GM23338 (cell line): ENCODE measurements at regions not wholly inside any gene's neighbourhood (a gene's known extent, or its start where the extent isn't known, plus 50 kb on each side); places are given as distances from the start of the nearest gene placed in this dataset.

ENCODE experiments used
- ATAC-seq: fragments of 200-7000 bp; cut with Tn5 transposase; 3 replicates; pipeline ENCODE4 v1.9.1; 2020
- DNase-seq: peaks from one replicate; pipeline ENCODE4 v3.0.0-alpha.2; 2015; ENCODE audit warnings: low spot score
- H2AFZ ChIP-seq: fragments of 200-600 bp; sonication (generic); 2 replicates; pipeline ENCODE4 v1.8.0; 2016; ENCODE audit warnings: antibody characterized with exemption, mild to moderate bottlenecking, moderate library complexity
- H3F3A ChIP-seq: fragments of 200-600 bp; sonication (generic); replicated peaks from 2 replicates; pipeline ENCODE4 v1.8.0; 2017; ENCODE audit warnings: antibody characterized with exemption, mixed run types, low read depth
- H3K27ac ChIP-seq: fragments of 200-600 bp; sonication (generic); 2 replicates; pipeline ENCODE4 v1.6.1; 2016; ENCODE audit warnings: low read depth
- H3K27me3 ChIP-seq: fragments of 200-600 bp; sonication (generic); 2 replicates; pipeline ENCODE4 v1.8.0; 2016; ENCODE audit warnings: mild to moderate bottlenecking, mixed run types, moderate library complexity; ENCODE audit not compliant: insufficient read depth
- H3K36me3 ChIP-seq: fragments of 200-600 bp; sonication (generic); 2 replicates; pipeline ENCODE4 v1.8.0; 2016; ENCODE audit warnings: mild to moderate bottlenecking; ENCODE audit not compliant: insufficient read depth
- H3K4me1 ChIP-seq: fragments of 200-600 bp; sonication (generic); 2 replicates; pipeline ENCODE4 v1.8.0; 2016; ENCODE audit warnings: mild to moderate bottlenecking, moderate library complexity; ENCODE audit not compliant: insufficient read depth
- H3K4me2 ChIP-seq: fragments of 200-600 bp; sonication (generic); 2 replicates; pipeline ENCODE4 v1.7.1; 2017; ENCODE audit warnings: mixed run types
- H3K4me3 ChIP-seq: fragments of 200-600 bp; sonication (generic); 2 replicates; pipeline ENCODE4 v1.6.1; 2016; ENCODE audit warnings: mixed run types
- H3K79me2 ChIP-seq: fragments of 200-600 bp; sonication (generic); replicated peaks from 2 replicates; pipeline ENCODE4 v1.8.0; 2017; ENCODE audit warnings: mild to moderate bottlenecking; ENCODE audit not compliant: insufficient read depth
- H3K9me2 ChIP-seq: fragments of 200-600 bp; sonication (generic); 2 replicates; pipeline ENCODE4 v1.8.0; 2017; ENCODE audit not compliant: insufficient read depth
- H4K20me1 ChIP-seq: fragments of 200-600 bp; sonication (generic); replicated peaks from 2 replicates; pipeline ENCODE4 v1.8.0; 2017; ENCODE audit warnings: mild to moderate bottlenecking; ENCODE audit not compliant: insufficient read depth
- H3K27ac Mint-ChIP-seq: 2 replicates; pipeline ENCODE4 v1.8.0; 2020; ENCODE audit warnings: inconsistent platforms, mild to moderate bottlenecking, moderate library complexity, mixed read lengths
- H3K27me3 Mint-ChIP-seq: 3 replicates; pipeline ENCODE4 v1.8.0; 2022; ENCODE audit warnings: low read depth, mild to moderate bottlenecking, moderate library complexity, mixed read lengths, inconsistent platforms; ENCODE audit not compliant: insufficient read depth, poor library complexity
- H3K36me3 Mint-ChIP-seq: 3 replicates; pipeline ENCODE4 v1.8.0; 2021; ENCODE audit warnings: low read depth, mild to moderate bottlenecking, inconsistent platforms, moderate library complexity, mixed read lengths
- H3K4me1 Mint-ChIP-seq: 3 replicates; pipeline ENCODE4 v1.8.0; 2020; ENCODE audit warnings: mild to moderate bottlenecking, inconsistent platforms, mixed read lengths
- H3K4me3 Mint-ChIP-seq: 3 replicates; pipeline ENCODE4 v1.8.0; 2021; ENCODE audit warnings: moderate library complexity, mild to moderate bottlenecking, inconsistent platforms, mixed read lengths
- H3K9me3 Mint-ChIP-seq: 3 replicates; pipeline ENCODE4 v1.8.0; 2020; ENCODE audit warnings: moderate library complexity, mild to moderate bottlenecking, inconsistent platforms, mixed read lengths
- CREB1 ChIP-seq: fragments of 250-450 bp; sonication (Bioruptor Pico); IDR thresholded peaks from 2 replicates; pipeline ENCODE4 v1.5.0; 2020; ENCODE audit warnings: low read depth, mild to moderate bottlenecking, moderate library complexity
- EZH2 ChIP-seq: fragments of 200-600 bp; sonication (generic); IDR thresholded peaks from one replicate; pipeline ENCODE4 v1.8.0; 2017; ENCODE audit warnings: antibody characterized with exemption, mild to moderate bottlenecking, low read depth; ENCODE audit not compliant: unreplicated experiment
- EZH2phosphoT487 ChIP-seq: fragments of 200-600 bp; sonication (generic); IDR thresholded peaks from one replicate; pipeline ENCODE4 v1.8.1; 2018; ENCODE audit warnings: antibody characterized with exemption; ENCODE audit not compliant: unreplicated experiment
- JUNB ChIP-seq: IDR thresholded peaks from one replicate; pipeline ENCODE4 v1.6.1; 2016; ENCODE audit warnings: antibody characterized with exemption; ENCODE audit not compliant: unreplicated experiment
- NANOG ChIP-seq: IDR thresholded peaks from 2 replicates; pipeline ENCODE4 v1.6.1; 2016; ENCODE audit warnings: antibody characterized with exemption, borderline replicate concordance
- POLR2AphosphoS5 ChIP-seq: IDR thresholded peaks from 2 replicates; pipeline ENCODE4 v1.6.1; 2016; ENCODE audit warnings: antibody characterized with exemption, low read depth
- STAT1 ChIP-seq: IDR thresholded peaks from one replicate; pipeline ENCODE4 v1.6.1; 2016; ENCODE audit warnings: antibody characterized with exemption; ENCODE audit not compliant: unreplicated experiment
- ZNF114 ChIP-seq: fragments of 250-450 bp; sonication (Bioruptor Pico); IDR thresholded peaks from 2 replicates; pipeline ENCODE4 v1.5.0; 2020; ENCODE audit warnings: mild to moderate bottlenecking, moderate library complexity
- ZNF331 ChIP-seq: fragments of 250-450 bp; sonication (Bioruptor Pico); IDR thresholded peaks from 2 replicates; pipeline ENCODE4 v1.5.0; 2020; ENCODE audit warnings: low read depth, mild to moderate bottlenecking, moderate library complexity
- TF ChIP-seq, protein P1 (sequence below), 2 experiments: fragments of 200-600 bp in 1 of 2; sonication (generic) in 1 of 2; conservative IDR thresholded peaks; 2 replicates each; pipeline versions ENCODE4 v1.5.1 to v1.6.1; 2016 to 2017; ENCODE audit warnings: antibody characterized with exemption in 2 of 2, low read depth in 2 of 2, mild to moderate bottlenecking in 2 of 2, moderate library complexity in 1 of 2
- TF ChIP-seq, protein P2 (sequence below): IDR thresholded peaks from 2 replicates; pipeline ENCODE4 v1.6.1; 2016; ENCODE audit warnings: antibody characterized with exemption
- TF ChIP-seq, protein P3 (sequence below): IDR thresholded peaks from one replicate; pipeline ENCODE4 v1.6.1; 2018; ENCODE audit warnings: antibody characterized with exemption; ENCODE audit not compliant: unreplicated experiment

DNA sequence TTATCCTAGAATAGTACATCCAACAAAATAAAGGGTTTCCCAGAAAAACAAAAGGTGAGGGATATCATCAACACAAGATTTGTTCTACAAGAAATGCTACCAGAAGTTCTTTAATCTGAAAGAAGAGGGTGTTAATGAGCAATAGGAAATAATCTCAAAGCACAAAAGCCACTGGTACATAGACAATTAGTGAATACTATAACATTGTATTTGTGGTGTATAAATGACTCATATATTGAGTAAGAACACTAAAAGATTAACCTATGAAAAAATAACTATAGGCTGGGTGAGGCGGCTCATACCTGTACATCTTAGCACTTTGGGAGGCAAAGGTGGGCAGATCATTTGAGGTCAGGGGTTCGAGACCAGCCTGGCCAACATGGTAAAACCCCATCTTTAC, 210.2 kb upstream of the SLITRK3 start:
- Histone ChIP-seq H3K36me3 (no peaks in the 10 kb centered on the region), H3K4me1 (no peaks in the 10 kb centered on the region), H3K4me3 (no peak overlapping the region), H4K20me1 (no peaks in the 10 kb centered on the region), H3K27ac (no peak overlapping the region), H2AFZ (no peak overlapping the region; the same call in 1 of the 2 replicates), H3K9me2 (no peaks in the 10 kb centered on the region), H3K79me2 (no peaks in the 10 kb centered on the region), H3F3A (no peaks in the 10 kb centered on the region), H3K4me2 (no peak overlapping the region), H3K27me3 (no peaks in the 10 kb centered on the region)
- Mint-ChIP-seq H3K36me3 (no peaks in the 10 kb centered on the region), H3K4me1 (no peaks in the 10 kb centered on the region), H3K27me3 (no peaks in the 10 kb centered on the region), H3K4me3 (no peak overlapping the region), H3K9me3 (no peaks in the 10 kb centered on the region), H3K27ac (no peak overlapping the region)
- TF ChIP-seq, protein P1, sequence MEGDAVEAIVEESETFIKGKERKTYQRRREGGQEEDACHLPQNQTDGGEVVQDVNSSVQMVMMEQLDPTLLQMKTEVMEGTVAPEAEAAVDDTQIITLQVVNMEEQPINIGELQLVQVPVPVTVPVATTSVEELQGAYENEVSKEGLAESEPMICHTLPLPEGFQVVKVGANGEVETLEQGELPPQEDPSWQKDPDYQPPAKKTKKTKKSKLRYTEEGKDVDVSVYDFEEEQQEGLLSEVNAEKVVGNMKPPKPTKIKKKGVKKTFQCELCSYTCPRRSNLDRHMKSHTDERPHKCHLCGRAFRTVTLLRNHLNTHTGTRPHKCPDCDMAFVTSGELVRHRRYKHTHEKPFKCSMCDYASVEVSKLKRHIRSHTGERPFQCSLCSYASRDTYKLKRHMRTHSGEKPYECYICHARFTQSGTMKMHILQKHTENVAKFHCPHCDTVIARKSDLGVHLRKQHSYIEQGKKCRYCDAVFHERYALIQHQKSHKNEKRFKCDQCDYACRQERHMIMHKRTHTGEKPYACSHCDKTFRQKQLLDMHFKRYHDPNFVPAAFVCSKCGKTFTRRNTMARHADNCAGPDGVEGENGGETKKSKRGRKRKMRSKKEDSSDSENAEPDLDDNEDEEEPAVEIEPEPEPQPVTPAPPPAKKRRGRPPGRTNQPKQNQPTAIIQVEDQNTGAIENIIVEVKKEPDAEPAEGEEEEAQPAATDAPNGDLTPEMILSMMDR (conservative IDR thresholded peaks at IDR 0.05; ENCODE audit: low read depth in 2 of 2): no peak
- TF ChIP-seq, protein P2, sequence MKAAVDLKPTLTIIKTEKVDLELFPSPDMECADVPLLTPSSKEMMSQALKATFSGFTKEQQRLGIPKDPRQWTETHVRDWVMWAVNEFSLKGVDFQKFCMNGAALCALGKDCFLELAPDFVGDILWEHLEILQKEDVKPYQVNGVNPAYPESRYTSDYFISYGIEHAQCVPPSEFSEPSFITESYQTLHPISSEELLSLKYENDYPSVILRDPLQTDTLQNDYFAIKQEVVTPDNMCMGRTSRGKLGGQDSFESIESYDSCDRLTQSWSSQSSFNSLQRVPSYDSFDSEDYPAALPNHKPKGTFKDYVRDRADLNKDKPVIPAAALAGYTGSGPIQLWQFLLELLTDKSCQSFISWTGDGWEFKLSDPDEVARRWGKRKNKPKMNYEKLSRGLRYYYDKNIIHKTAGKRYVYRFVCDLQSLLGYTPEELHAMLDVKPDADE: no peak
- TF ChIP-seq ZNF114 (CRISPR knock-in tag): no peak
- no peak for TF ChIP-seq NANOG
- no peak for TF ChIP-seq CREB1 (CRISPR knock-in tag)
- TF ChIP-seq EZH2phosphoT487: no peak
- no peak for TF ChIP-seq EZH2
- no peak for TF ChIP-seq POLR2AphosphoS5
- no peak for TF ChIP-seq STAT1
- no peak for TF ChIP-seq JUNB
- no peak for TF ChIP-seq ZNF331 (CRISPR knock-in tag)
- DNase-seq (no peak), ATAC-seq (no peak)

DNA sequence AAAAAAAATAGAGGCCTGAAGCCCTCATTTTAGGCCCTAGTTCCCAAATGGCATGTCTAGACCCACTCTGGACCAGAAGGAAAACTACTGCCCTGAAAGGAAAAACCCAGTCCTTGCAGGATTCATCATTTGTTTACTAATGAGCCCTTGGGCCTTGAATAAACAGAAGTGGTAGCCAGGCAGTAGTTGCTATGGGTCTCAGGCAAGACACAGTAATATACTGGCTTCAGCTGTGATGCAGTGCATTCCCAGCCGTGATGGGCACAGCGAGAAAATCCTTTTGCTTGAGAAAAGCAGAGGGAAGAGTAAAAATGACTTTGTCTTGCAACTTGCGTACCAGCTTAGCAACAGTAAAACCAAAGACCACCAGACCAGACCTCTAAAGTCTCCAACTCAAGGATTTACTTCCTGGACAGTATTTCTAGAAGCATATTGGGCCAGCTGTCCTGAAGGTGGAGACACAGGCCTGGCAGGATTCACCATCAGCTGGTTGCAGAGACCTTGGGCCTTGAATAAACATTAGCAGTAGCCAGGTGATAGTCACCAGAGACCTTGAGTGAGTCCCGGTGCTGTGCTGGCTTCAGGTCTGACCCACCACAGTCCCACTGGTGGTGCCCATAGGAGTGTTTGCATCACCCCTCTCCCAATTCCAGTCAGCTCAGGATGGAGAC, 208.3 kb upstream of the SLITRK3 start:
- H3K9me2 ChIP-seq: no peaks in the 10 kb centered on the region
- no peak overlapping the region for H2AFZ ChIP-seq
- no peak overlapping the region for H3K4me3 Mint-ChIP-seq
- no peaks in the 10 kb centered on the region for H3K27me3 Mint-ChIP-seq
- DNase-seq (no peak), ATAC-seq (no peak)
- H3F3A ChIP-seq: no peaks in the 10 kb centered on the region
- H4K20me1 ChIP-seq: no peaks in the 10 kb centered on the region
- no peaks in the 10 kb centered on the region for H3K79me2 ChIP-seq
- no peak overlapping the region for H3K27ac Mint-ChIP-seq
- no peak overlapping the region for H3K4me2 ChIP-seq
- no peaks in the 10 kb centered on the region for H3K9me3 Mint-ChIP-seq
- no peak overlapping the region for H3K4me3 ChIP-seq
- no peaks in the 10 kb centered on the region for H3K4me1 Mint-ChIP-seq
- no peaks in the 10 kb centered on the region for H3K4me1 ChIP-seq
- H3K36me3 ChIP-seq: no peaks in the 10 kb centered on the region
- H3K27me3 ChIP-seq: no peaks in the 10 kb centered on the region
- no peak overlapping the region for H3K27ac ChIP-seq
- no peaks in the 10 kb centered on the region for H3K36me3 Mint-ChIP-seq
- TF ChIP-seq POLR2AphosphoS5: no peak
- no peak for TF ChIP-seq EZH2
- TF ChIP-seq, protein P2: no peak
- TF ChIP-seq STAT1: no peak
- TF ChIP-seq, protein P3, sequence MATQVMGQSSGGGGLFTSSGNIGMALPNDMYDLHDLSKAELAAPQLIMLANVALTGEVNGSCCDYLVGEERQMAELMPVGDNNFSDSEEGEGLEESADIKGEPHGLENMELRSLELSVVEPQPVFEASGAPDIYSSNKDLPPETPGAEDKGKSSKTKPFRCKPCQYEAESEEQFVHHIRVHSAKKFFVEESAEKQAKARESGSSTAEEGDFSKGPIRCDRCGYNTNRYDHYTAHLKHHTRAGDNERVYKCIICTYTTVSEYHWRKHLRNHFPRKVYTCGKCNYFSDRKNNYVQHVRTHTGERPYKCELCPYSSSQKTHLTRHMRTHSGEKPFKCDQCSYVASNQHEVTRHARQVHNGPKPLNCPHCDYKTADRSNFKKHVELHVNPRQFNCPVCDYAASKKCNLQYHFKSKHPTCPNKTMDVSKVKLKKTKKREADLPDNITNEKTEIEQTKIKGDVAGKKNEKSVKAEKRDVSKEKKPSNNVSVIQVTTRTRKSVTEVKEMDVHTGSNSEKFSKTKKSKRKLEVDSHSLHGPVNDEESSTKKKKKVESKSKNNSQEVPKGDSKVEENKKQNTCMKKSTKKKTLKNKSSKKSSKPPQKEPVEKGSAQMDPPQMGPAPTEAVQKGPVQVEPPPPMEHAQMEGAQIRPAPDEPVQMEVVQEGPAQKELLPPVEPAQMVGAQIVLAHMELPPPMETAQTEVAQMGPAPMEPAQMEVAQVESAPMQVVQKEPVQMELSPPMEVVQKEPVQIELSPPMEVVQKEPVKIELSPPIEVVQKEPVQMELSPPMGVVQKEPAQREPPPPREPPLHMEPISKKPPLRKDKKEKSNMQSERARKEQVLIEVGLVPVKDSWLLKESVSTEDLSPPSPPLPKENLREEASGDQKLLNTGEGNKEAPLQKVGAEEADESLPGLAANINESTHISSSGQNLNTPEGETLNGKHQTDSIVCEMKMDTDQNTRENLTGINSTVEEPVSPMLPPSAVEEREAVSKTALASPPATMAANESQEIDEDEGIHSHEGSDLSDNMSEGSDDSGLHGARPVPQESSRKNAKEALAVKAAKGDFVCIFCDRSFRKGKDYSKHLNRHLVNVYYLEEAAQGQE: no peak
- TF ChIP-seq JUNB: no peak
